Glomerular visceral epithelial cell (primary cell): ENCODE measurements at regions not wholly inside any gene's neighbourhood (a gene's known extent, or its start where the extent isn't known, plus 50 kb on each side); places are given as distances from the start of the nearest gene placed in this dataset.
A peak's percentile ranks its signal among the peaks of the same experiment; 100 is the strongest.
"Not testable (repeated sequence)": the region's sequence is repeated elsewhere in the genome, so short reads cannot be mapped to it uniquely, and the experiment has no call there.

ENCODE experiments used
- DNase-seq: peaks from one replicate; pipeline ENCODE4 v3.0.0-alpha.2; 2016; ENCODE audit errors: extremely low spot score

DNA sequence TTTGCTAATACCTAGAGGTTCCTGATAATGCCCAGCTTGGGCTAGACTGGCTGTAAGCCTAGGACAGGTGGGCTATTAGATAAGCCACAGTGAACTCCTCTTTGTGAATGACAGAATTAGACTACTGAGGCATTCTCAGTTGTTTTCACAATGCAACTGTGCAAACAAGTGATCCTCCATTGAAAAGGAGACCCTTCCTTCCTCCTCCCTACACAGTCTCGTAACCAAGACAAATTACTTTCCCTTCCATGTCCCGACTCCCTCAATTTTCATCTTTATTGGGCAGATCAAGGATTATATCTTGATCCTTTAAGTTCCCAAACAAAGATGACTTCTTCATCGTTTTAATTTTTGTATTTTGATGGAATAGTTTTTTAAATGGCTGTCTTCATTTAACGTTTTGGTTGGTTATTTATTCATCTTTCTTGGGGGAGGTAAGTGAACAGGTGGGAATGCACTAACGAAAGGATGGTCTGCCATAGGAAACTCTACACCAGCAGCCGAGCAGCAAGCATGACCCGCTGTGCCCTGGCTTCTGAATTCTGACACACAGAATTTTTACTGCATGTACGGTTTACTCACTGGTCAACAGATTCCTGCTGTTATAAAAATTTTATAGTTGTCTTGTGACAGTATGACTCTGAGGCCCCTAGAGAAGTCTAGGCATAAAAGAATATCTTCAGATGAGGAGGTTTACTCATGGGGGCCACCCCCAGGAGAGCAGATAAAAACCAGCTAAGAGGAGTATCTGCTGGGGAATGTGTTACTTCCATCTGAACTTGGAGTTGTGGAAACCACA lies 137.5 kb upstream of the TUT7 start:
- no peak for DNase-seq

- no peak for DNase-seq
Observed at GRCh38 chr9:86488794-86489193, 134.6 kb upstream of the TUT7 start.

DNA sequence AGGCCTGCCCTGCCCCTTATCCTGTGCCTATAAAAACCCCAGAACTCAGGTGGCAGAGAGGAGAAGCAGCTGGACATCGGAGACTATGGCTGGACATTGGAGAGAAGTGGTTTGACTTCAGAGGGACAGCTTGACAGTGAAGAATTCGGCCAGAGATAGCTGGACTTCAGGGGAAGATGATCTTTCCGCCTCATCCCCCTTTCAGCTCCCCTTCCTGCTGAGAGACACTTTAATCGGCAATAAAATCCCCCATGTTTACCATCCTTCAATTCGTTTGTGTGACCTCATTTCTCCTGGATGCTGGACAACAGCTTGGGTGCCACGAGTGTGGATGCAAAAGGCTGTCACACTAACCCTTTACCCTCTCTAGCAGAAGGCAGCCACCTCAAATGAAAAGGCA lies 134.1 kb upstream of the TUT7 start:
- no peak for DNase-seq

GRCh38 chr9:86487838-86488233 lies 133.6 kb upstream of the TUT7 start:
- no peak for DNase-seq

GRCh38 chr9:86486891-86487837 lies 133.0 kb upstream of the TUT7 start:
- peak; percentile 38 for DNase-seq

DNA sequence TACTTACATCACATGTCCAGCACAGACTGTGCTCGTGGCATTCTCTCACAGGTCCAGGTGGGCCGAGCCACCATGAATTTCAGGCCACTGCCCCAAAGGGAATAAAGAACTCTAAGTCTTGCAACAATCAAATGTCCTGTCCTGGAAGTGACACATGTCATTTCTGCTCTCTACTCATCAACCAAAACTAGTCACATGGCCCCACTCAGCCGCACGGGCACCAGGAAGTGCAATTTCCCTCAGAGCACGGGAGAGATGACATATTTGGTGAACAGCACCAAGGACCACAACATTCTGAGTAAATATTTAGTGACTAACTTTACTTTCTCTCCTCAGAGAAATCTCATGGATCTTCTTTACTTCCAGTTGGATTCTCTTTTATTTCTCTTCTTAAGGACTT lies 131.1 kb upstream of the TUT7 start:
- no peak for DNase-seq

- no peak for DNase-seq
Observed at GRCh38 chr9:86483496-86483895, 129.3 kb upstream of the TUT7 start.

- no peak for DNase-seq
Observed at GRCh38 chr9:86481466-86481865, 127.3 kb upstream of the TUT7 start.

- DNase-seq = not testable (repeated sequence)
Observed at GRCh38 chr9:86475255-86475654, 121.0 kb upstream of the TUT7 start.

DNA sequence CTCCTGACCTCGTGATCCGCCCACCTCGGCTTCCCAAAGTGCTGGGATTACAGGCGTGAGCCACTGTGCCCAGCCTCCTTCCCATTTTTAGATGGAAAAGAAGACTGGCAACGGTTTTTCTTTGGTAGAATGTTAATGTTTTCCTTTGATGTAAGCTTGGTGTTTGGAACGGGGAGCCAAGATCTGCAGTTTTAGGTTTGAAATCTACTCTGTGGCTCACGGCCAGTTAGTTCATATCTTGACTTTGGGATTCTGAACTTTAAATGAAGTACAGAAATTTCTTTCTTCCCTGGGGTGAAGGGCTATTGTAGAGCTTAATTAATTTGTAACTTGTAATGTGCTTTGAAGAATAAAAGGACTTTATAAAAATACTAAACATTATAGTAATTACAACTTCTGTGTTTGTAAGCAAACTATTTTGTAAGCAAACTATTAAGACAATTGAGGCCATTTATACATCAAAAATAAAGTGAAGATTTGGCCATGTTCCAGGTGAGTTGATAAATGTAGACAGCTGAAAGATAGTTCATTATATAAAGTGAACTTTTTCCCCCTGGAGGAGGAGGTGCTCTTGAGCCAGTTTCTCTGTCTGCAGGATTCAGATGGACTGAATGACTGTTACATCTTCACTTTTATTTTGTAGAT lies 117.1 kb upstream of the TUT7 start:
- DNase-seq = no peak

GRCh38 chr9:86470326-86470725 lies 116.1 kb upstream of the TUT7 start:
- no peak for DNase-seq

DNA sequence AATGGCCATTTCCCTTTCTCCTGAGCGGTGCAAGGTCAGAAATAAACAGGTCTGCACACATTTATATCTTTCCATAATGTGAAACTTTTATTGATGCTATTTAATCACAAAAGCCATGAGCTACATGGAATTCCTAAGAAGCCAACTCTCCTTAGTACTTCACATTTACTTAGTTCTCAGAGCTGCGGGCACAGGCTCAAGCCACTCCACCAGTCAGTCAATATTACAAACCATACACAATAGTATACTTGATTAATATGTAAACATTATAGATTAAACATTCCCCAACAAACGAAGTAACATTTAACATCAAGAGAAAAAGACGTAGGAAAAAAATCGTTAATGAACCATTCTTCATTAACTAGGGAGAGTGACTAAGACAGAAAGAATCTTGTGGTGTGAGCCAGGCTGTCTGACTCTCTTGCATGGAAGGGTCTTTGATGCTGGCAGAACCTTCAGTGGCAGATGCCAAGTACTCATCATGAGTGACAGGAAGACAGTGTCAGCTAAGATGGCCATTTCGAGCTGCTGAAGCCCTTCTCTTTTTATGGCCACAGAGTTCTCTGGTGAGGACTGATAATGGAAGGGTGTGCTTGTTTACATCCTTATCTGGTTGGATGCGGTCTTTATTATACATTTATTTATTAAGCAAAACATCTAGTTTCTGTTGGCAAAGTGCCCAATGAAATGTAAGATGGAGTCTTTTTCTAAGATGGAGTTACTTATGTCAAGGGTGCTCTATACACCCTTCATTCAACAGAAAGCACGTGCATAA lies 115.5 kb upstream of the TUT7 start:
- DNase-seq = no peak

DNA sequence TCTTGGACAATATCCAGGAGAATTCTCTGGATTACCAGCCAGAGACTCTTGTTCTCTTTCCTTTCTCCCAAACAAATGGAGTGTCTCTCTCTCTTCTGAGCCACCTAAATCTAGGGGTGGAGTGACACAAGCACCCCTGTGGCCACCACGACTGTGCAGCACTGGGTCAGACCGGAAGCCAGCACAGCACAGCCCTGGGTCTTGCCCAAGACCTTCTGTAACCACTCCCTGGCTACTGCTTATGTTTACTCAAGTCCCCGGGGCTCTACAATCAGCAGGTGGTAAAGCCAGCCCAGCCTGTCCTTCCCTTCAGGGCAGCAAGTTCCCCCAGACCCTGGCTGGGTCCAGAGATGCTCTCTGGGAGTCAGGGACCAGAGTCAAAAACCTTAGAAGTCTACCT lies 110.0 kb upstream of the TUT7 start:
- DNase-seq = no peak

DNA sequence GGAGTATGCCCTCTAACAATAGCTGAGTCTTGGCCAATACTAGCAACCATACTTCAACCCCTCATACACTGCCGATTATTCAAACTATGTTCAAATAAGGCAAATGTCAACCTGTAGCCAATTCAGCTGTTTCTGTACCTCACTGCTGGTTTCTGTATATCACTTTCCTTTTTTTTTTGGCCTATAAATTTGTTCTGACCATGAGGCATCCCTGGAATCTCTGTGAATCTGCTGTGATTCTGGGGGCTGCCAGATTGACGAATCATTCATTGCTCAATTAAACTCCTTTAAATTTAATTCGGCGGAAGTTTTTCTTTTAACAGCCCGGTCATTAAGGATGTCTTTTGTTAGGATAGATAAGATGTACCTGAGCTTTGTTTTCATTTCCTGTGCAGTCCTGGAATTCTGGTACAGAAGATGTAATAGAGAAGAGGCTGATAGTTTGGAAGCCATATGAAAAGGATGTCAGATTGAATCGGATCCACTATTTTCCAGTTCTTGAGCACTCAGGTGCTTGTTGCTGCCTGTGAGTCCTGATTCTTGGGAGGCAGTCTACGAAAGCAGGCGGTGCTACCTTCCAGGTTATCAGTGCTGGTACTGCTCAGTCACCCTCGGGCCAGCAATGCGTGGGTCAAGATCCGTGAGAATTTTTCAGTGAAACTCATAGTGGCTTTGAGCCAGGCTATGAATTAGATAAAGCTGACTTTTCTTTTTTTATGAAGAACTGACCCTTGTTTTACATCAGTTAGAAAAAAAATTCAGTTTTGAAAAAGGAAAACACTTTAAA lies 106.2 kb upstream of the TUT7 start:
- no peak for DNase-seq

DNA sequence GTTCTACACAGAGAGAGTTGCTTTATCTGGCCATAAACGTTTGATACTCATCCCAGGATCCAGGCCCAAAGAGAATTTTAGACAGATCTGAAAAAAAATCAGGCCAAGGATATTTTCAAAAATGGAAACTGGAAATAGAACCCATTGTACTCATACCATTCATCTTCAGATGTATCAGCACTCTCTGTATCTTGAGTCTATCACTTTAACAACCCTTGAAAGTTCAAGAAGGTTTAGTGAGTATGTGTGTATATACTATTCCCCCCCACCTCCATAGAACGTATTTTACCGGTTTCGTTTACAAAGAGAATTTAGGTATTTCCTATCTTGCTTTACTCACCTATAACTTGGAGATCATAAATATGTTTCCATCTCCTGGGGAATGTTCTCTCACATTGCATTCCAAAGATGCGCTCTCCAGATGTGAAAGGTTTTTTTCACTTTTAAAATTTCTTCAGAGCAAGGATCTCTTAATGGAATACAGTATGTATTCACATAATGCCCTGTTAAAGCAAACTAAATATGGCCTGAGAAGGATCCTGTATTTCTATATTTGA lies 105.5 kb upstream of the TUT7 start:
- no peak for DNase-seq

DNA sequence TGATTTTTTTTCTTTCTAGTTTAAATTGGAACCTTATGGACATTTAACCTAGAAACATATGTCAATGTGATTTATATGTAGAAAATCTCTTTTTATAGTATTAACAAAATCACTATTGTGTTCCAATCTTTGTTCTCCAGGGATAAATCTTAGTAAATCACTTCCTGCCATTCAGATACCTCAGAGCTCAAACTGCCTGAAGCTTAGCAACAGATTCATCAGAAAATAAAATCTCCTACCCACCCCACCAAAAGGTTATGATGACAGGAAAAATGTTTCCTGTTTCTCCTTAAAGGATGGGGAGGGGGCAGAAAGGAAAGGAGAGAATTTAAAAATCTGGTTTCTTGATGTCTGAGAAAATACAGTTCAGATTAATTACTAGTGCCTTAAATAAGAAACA lies 105.0 kb upstream of the TUT7 start:
- DNase-seq = no peak

DNA sequence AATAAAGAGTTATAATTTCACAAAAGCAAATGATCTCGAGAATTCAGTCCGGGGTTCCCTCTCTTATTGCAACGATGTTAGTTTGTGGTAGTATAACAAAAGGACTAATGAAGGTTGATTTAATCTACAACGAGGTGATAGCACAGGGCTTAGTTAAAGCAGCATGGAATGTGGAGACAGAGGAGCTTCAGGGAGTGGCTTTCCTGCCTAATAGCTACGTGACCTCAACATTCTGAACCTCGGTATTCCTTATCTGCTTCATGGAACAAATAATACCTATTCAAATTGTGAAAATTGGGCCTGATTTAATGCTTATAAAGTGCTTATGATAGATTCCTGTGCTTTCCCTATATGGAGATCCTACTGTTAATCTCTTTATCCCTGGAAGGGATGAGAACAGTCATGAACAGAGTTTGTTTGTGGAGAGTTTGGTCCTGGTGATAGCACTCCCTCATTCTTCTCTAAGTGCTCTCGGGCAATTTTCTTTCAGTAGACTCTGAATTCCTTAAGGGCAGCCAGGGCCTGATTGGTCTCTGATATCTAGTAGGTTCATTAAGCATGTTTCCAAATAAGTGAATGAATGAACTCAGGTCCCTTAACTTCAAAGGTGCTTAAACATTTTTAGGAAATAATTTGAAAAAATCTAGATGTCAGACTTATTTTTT lies 104.1 kb upstream of the TUT7 start:
- DNase-seq = no peak

GRCh38 chr9:86456416-86456815 lies 102.2 kb upstream of the TUT7 start:
- no peak for DNase-seq

GRCh38 chr9:86454701-86455615 lies 100.7 kb upstream of the TUT7 start:
- DNase-seq = no peak
